ENCODE measurements at regions not wholly inside any gene's neighbourhood (a gene's known extent, or its start where the extent isn't known, plus 50 kb on each side); places are given as distances from the start of the nearest gene placed in this dataset.
A peak's percentile ranks its signal among the peaks of the same experiment; 100 is the strongest.
"Not testable (repeated sequence)": the region's sequence is repeated elsewhere in the genome, so short reads cannot be mapped to it uniquely, and the experiment has no call there.

DNA sequence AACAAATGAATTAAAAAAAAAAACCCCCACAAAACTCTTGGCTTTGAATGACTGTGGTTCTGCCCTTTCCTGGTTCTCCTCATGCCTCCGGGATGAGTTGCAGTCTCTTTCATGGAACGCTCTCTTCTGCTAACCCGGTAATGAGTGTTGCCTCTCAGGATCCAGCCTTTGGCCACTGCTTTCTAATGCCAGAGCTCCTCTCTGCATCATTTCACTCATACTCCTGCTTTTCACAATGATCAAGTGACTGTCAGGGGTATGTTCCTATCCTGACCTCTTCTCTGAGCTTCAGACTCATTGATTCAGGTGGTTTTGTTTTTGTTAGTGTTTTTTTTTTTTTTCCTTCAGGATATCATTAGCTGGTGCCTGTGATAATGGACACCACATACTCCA is 230.2 kb downstream of the OPA1 start:
- H3K4me3 ChIP-seq; H3K79me2 ChIP-seq (replicated peaks; ENCODE audit: insufficient read depth); H3K27me3 Mint-ChIP-seq (ENCODE audit: insufficient read depth, low read depth, poor library complexity); H3K4me3 Mint-ChIP-seq; H3F3A ChIP-seq (replicated peaks; ENCODE audit: low read depth); H3K27ac ChIP-seq (ENCODE audit: low read depth); H4K20me1 ChIP-seq (replicated peaks; ENCODE audit: insufficient read depth); H3K36me3 Mint-ChIP-seq (ENCODE audit: low read depth); ATAC-seq; H3K4me2 ChIP-seq; H3K36me3 ChIP-seq (ENCODE audit: insufficient read depth); H3K27me3 ChIP-seq (ENCODE audit: insufficient read depth); H3K9me3 Mint-ChIP-seq; H3K9me2 ChIP-seq (ENCODE audit: insufficient read depth); DNase-seq (ENCODE audit: low spot score); H3K27ac Mint-ChIP-seq: not testable (repeated sequence)
- H3K4me1 ChIP-seq (ENCODE audit: insufficient read depth), result peaks cover 43% of the 10 kb centered on the region
- peak overlapping the region; percentile 9; the same call in 1 of the 2 replicates for H2AFZ ChIP-seq
- peaks cover 59% of the 10 kb centered on the region for H3K4me1 Mint-ChIP-seq

DNA sequence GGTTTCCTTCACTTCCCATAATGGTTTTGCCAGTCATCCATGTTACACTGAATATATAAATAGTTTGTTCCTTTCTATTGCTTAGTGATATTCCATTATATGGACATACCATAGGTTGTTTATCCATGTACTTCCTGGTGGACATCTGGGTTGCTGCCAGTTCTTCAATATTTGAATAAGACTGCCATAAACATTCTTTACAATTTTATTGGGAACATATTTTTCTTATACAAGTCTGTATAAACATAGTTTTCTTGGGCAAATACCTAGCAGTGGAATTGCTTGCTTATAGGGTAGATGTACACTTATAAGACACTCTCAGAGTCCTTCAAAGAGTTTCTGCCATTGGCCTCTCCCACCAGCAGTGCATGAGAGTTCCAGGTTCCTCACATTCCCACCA is 231.4 kb downstream of the OPA1 start:
- Histone ChIP-seq H3K79me2 (replicated peaks; ENCODE audit: insufficient read depth) (no peaks in the 10 kb centered on the region), H3K4me1 (ENCODE audit: insufficient read depth) (peaks cover 31% of the 10 kb centered on the region), H2AFZ (no peak overlapping the region), H3K27me3 (ENCODE audit: insufficient read depth) (no peaks in the 10 kb centered on the region), H3F3A (replicated peaks; ENCODE audit: low read depth) (no peaks in the 10 kb centered on the region), H3K27ac (ENCODE audit: low read depth) (no peak overlapping the region), H3K4me3 (no peak overlapping the region), H3K9me2 (ENCODE audit: insufficient read depth) (no peaks in the 10 kb centered on the region), H3K36me3 (ENCODE audit: insufficient read depth) (no peaks in the 10 kb centered on the region), H3K4me2 (no peak overlapping the region), H4K20me1 (replicated peaks; ENCODE audit: insufficient read depth) (no peaks in the 10 kb centered on the region)
- ATAC-seq (no peak), DNase-seq (ENCODE audit: low spot score) (no peak)
- H3K27ac Mint-ChIP-seq, result no peak overlapping the region
- peaks cover 5% of the 10 kb centered on the region; the same call in 1 of the 3 replicates for H3K36me3 Mint-ChIP-seq (ENCODE audit: low read depth)
- H3K9me3 Mint-ChIP-seq, result no peaks in the 10 kb centered on the region
- peaks cover 6% of the 10 kb centered on the region for H3K27me3 Mint-ChIP-seq (ENCODE audit: insufficient read depth, low read depth, poor library complexity)
- H3K4me3 Mint-ChIP-seq, result no peak overlapping the region
- H3K4me1 Mint-ChIP-seq, result peaks cover 49% of the 10 kb centered on the region
- TF ChIP-seq POLR2AphosphoS5 (IDR thresholded peaks at IDR 0.05; ENCODE audit: low read depth) (no peak), ZNF114 (CRISPR knock-in tag; IDR thresholded peaks at IDR 0.05) (no peak), JUNB (IDR thresholded peaks at IDR 0.05; ENCODE audit: unreplicated experiment) (no peak), ZNF331 (CRISPR knock-in tag; IDR thresholded peaks at IDR 0.05; ENCODE audit: low read depth) (no peak), CREB1 (CRISPR knock-in tag; IDR thresholded peaks at IDR 0.05; ENCODE audit: low read depth) (no peak), EZH2phosphoT487 (IDR thresholded peaks at IDR 0.05; ENCODE audit: unreplicated experiment) (no peak), EZH2 (IDR thresholded peaks at IDR 0.05; ENCODE audit: low read depth, unreplicated experiment) (no peak), NANOG (IDR thresholded peaks at IDR 0.05; ENCODE audit: borderline replicate concordance) (no peak)
- TF ChIP-seq, protein P1, sequence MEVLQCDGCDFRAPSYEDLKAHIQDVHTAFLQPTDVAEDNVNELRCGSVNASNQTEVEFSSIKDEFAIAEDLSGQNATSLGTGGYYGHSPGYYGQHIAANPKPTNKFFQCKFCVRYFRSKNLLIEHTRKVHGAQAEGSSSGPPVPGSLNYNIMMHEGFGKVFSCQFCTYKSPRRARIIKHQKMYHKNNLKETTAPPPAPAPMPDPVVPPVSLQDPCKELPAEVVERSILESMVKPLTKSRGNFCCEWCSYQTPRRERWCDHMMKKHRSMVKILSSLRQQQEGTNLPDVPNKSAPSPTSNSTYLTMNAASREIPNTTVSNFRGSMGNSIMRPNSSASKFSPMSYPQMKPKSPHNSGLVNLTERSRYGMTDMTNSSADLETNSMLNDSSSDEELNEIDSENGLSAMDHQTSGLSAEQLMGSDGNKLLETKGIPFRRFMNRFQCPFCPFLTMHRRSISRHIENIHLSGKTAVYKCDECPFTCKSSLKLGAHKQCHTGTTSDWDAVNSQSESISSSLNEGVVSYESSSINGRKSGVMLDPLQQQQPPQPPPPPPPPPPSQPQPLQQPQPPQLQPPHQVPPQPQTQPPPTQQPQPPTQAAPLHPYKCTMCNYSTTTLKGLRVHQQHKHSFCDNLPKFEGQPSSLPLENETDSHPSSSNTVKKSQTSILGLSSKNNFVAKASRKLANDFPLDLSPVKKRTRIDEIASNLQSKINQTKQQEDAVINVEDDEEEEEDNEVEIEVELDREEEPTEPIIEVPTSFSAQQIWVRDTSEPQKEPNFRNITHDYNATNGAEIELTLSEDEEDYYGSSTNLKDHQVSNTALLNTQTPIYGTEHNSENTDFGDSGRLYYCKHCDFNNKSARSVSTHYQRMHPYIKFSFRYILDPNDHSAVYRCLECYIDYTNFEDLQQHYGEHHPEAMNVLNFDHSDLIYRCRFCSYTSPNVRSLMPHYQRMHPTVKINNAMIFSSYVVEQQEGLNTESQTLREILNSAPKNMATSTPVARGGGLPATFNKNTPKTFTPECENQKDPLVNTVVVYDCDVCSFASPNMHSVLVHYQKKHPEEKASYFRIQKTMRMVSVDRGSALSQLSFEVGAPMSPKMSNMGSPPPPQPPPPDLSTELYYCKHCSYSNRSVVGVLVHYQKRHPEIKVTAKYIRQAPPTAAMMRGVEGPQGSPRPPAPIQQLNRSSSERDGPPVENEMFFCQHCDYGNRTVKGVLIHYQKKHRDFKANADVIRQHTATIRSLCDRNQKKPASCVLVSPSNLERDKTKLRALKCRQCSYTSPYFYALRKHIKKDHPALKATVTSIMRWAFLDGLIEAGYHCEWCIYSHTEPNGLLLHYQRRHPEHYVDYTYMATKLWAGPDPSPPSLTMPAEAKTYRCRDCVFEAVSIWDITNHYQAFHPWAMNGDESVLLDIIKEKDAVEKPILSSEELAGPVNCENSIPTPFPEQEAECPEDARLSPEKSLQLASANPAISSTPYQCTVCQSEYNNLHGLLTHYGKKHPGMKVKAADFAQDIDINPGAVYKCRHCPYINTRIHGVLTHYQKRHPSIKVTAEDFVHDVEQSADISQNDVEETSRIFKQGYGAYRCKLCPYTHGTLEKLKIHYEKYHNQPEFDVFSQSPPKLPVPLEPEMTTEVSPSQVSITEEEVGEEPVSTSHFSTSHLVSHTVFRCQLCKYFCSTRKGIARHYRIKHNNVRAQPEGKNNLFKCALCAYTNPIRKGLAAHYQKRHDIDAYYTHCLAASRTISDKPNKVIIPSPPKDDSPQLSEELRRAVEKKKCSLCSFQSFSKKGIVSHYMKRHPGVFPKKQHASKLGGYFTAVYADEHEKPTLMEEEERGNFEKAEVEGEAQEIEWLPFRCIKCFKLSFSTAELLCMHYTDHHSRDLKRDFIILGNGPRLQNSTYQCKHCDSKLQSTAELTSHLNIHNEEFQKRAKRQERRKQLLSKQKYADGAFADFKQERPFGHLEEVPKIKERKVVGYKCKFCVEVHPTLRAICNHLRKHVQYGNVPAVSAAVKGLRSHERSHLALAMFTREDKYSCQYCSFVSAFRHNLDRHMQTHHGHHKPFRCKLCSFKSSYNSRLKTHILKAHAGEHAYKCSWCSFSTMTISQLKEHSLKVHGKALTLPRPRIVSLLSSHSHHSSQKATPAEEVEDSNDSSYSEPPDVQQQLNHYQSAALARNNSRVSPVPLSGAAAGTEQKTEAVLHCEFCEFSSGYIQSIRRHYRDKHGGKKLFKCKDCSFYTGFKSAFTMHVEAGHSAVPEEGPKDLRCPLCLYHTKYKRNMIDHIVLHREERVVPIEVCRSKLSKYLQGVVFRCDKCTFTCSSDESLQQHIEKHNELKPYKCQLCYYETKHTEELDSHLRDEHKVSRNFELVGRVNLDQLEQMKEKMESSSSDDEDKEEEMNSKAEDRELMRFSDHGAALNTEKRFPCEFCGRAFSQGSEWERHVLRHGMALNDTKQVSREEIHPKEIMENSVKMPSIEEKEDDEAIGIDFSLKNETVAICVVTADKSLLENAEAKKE (CRISPR knock-in tag; IDR thresholded peaks at IDR 0.05), result no peak
- TF ChIP-seq, protein P2, sequence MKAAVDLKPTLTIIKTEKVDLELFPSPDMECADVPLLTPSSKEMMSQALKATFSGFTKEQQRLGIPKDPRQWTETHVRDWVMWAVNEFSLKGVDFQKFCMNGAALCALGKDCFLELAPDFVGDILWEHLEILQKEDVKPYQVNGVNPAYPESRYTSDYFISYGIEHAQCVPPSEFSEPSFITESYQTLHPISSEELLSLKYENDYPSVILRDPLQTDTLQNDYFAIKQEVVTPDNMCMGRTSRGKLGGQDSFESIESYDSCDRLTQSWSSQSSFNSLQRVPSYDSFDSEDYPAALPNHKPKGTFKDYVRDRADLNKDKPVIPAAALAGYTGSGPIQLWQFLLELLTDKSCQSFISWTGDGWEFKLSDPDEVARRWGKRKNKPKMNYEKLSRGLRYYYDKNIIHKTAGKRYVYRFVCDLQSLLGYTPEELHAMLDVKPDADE (IDR thresholded peaks at IDR 0.05), result no peak
- TF ChIP-seq, protein P3, sequence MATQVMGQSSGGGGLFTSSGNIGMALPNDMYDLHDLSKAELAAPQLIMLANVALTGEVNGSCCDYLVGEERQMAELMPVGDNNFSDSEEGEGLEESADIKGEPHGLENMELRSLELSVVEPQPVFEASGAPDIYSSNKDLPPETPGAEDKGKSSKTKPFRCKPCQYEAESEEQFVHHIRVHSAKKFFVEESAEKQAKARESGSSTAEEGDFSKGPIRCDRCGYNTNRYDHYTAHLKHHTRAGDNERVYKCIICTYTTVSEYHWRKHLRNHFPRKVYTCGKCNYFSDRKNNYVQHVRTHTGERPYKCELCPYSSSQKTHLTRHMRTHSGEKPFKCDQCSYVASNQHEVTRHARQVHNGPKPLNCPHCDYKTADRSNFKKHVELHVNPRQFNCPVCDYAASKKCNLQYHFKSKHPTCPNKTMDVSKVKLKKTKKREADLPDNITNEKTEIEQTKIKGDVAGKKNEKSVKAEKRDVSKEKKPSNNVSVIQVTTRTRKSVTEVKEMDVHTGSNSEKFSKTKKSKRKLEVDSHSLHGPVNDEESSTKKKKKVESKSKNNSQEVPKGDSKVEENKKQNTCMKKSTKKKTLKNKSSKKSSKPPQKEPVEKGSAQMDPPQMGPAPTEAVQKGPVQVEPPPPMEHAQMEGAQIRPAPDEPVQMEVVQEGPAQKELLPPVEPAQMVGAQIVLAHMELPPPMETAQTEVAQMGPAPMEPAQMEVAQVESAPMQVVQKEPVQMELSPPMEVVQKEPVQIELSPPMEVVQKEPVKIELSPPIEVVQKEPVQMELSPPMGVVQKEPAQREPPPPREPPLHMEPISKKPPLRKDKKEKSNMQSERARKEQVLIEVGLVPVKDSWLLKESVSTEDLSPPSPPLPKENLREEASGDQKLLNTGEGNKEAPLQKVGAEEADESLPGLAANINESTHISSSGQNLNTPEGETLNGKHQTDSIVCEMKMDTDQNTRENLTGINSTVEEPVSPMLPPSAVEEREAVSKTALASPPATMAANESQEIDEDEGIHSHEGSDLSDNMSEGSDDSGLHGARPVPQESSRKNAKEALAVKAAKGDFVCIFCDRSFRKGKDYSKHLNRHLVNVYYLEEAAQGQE (IDR thresholded peaks at IDR 0.05; ENCODE audit: unreplicated experiment), result no peak
